Trophoblast cell (in vitro differentiated cells and primary cell): ENCODE measurements at regions not wholly inside any gene's neighbourhood (a gene's known extent, or its start where the extent isn't known, plus 50 kb on each side); places are given as distances from the start of the nearest gene placed in this dataset.

ENCODE experiments used
- DNase-seq, 2 donors: peaks; one replicate each; pipeline ENCODE4 v3.0.0-alpha.2; 2016
- H2AFZ ChIP-seq: 2 replicates; pipeline ENCODE4 v1.6.1; 2013; ENCODE audit warnings: low read length, moderate library complexity, mild to moderate bottlenecking; ENCODE audit not compliant: insufficient read depth, poor library complexity
- H2AK5ac ChIP-seq: 2 replicates; pipeline ENCODE4 v1.6.1; 2013; ENCODE audit warnings: mild to moderate bottlenecking, low read length
- H2BK120ac ChIP-seq: 2 replicates; pipeline ENCODE4 v1.6.1; 2013; ENCODE audit warnings: low read length, mild to moderate bottlenecking, moderate library complexity; ENCODE audit not compliant: insufficient read depth, poor library complexity
- H2BK12ac ChIP-seq: 2 replicates; pipeline ENCODE4 v1.6.1; 2013; ENCODE audit warnings: mild to moderate bottlenecking, low read length, moderate library complexity
- H2BK5ac ChIP-seq: 2 replicates; pipeline ENCODE4 v1.6.1; 2013; ENCODE audit warnings: low read length, low read depth, moderate library complexity, mild to moderate bottlenecking; ENCODE audit not compliant: poor library complexity
- H3K14ac ChIP-seq: 2 replicates; pipeline ENCODE4 v1.6.1; 2013; ENCODE audit warnings: mild to moderate bottlenecking, low read length
- H3K18ac ChIP-seq: 2 replicates; pipeline ENCODE4 v1.6.1; 2013; ENCODE audit warnings: mild to moderate bottlenecking, low read length
- H3K23ac ChIP-seq: 2 replicates; pipeline ENCODE4 v1.6.1; 2013; ENCODE audit warnings: low read length
- H3K27ac ChIP-seq: 2 replicates; pipeline ENCODE4 v1.5.1; 2013; ENCODE audit warnings: low read depth, mild to moderate bottlenecking, inconsistent platforms, low read length, moderate library complexity
- H3K27me3 ChIP-seq: 2 replicates; pipeline ENCODE4 v1.6.1; 2013; ENCODE audit warnings: inconsistent platforms, mild to moderate bottlenecking, low read length, moderate library complexity; ENCODE audit not compliant: insufficient read depth
- H3K36me3 ChIP-seq, 2 experiments: 1 replicate in 1 of 2; 2 replicates in 1 of 2; pipeline ENCODE4 v1.6.1; 2013; ENCODE audit warnings: low read length in 2 of 2, mild to moderate bottlenecking in 2 of 2, moderate library complexity in 1 of 2; ENCODE audit not compliant: insufficient read depth in 2 of 2, control insufficient read depth in 1 of 2
- H3K4ac ChIP-seq: 2 replicates; pipeline ENCODE4 v1.6.1; 2013; ENCODE audit warnings: low read depth, mild to moderate bottlenecking, low read length, moderate library complexity
- H3K4me1 ChIP-seq, 2 experiments: 1 replicate in 1 of 2; 2 replicates in 1 of 2; pipeline ENCODE4 v1.6.1; 2013; ENCODE audit warnings: low read length in 2 of 2, mild to moderate bottlenecking in 2 of 2, moderate library complexity in 1 of 2; ENCODE audit not compliant: insufficient read depth in 2 of 2, control insufficient read depth in 1 of 2
- H3K4me2 ChIP-seq: 2 replicates; pipeline ENCODE4 v1.6.1; 2013; ENCODE audit warnings: inconsistent platforms, mild to moderate bottlenecking, low read length, moderate library complexity
- H3K4me3 ChIP-seq: 2 replicates; pipeline ENCODE4 v1.5.1; 2013; ENCODE audit warnings: mild to moderate bottlenecking, low read depth, low read length, inconsistent platforms
- H3K79me1 ChIP-seq: one replicate; pipeline ENCODE4 v1.6.1; 2013; ENCODE audit warnings: low read length
- H3K79me2 ChIP-seq: 2 replicates; pipeline ENCODE4 v1.6.1; 2013; ENCODE audit warnings: low read length, mild to moderate bottlenecking; ENCODE audit not compliant: control insufficient read depth, insufficient read depth, poor library complexity
- H3K9ac ChIP-seq: 2 replicates; pipeline ENCODE4 v1.6.1; 2013; ENCODE audit warnings: mild to moderate bottlenecking, low read length
- H3K9me3 ChIP-seq: 2 replicates; pipeline ENCODE4 v1.6.1; 2013; ENCODE audit warnings: low read depth, mild to moderate bottlenecking, control low read depth, inconsistent platforms, low read length; ENCODE audit not compliant: insufficient read depth
- H4K12ac ChIP-seq: 2 replicates; pipeline ENCODE4 v1.6.1; 2013; ENCODE audit warnings: low read depth, mild to moderate bottlenecking, low read length, moderate library complexity
- H4K8ac ChIP-seq: 2 replicates; pipeline ENCODE4 v1.6.1; 2013; ENCODE audit warnings: low read depth, mild to moderate bottlenecking, low read length, moderate library complexity
- H4K91ac ChIP-seq: one replicate; pipeline ENCODE4 v1.6.1; 2013; ENCODE audit warnings: low read depth, mild to moderate bottlenecking, low read length, moderate library complexity
- WGBS: extraction: QIAGEN DNeasy Blood & Tissue Kit; methylation state at CpG from one replicate; pipeline ENCODE4 v1.1.7; 2013; ENCODE audit warnings: missing lambda C conversion rate; ENCODE audit not compliant: insufficient read length, insufficient coverage; ENCODE audit errors: extremely low coverage; 5-methylcytosine and 5-hydroxymethylcytosine counted together

- Histone ChIP-seq H3K27ac (no peak overlapping the region), H3K36me3 (no peaks in the 10 kb centered on the region), H3K4me3 (no peak overlapping the region), H4K12ac (no peak overlapping the region), H3K4ac (no peak overlapping the region), H2BK12ac (no peak overlapping the region), H3K14ac (no peak overlapping the region), H4K91ac (no peak overlapping the region), H3K18ac (no peak overlapping the region), H3K4me2 (no peak overlapping the region), H2AK5ac (no peak overlapping the region), H3K79me1 (no peaks in the 10 kb centered on the region), H4K8ac (no peak overlapping the region), H3K27me3 (no peaks in the 10 kb centered on the region), H3K9ac (no peak overlapping the region), H2BK120ac (no peak overlapping the region), H2BK5ac (no peak overlapping the region), H3K79me2 (no peaks in the 10 kb centered on the region), H2AFZ (no peak overlapping the region), H3K4me1 (no peaks in the 10 kb centered on the region), H3K23ac (no peak overlapping the region), H3K9me3 (no peaks in the 10 kb centered on the region)
- DNase-seq, result no peak
- no CpG with 5 or more reads among the region's 1 CpG for WGBS
Measured at GRCh38 chr11:105469931-105470330, 139.9 kb upstream of the GRIA4 start.

- H4K91ac ChIP-seq, result no peak overlapping the region
- no peaks in the 10 kb centered on the region for H3K27me3 ChIP-seq
- WGBS, result no CpG with 5 or more reads among the region's 3 CpGs
- H2BK120ac ChIP-seq, result no peak overlapping the region
- no peaks in the 10 kb centered on the region for H3K79me2 ChIP-seq
- H4K8ac ChIP-seq, result no peak overlapping the region
- H4K12ac ChIP-seq, result no peak overlapping the region
- H2BK12ac ChIP-seq, result no peak overlapping the region
- H2AK5ac ChIP-seq, result no peak overlapping the region
- H3K9ac ChIP-seq, result no peak overlapping the region
- no peak overlapping the region for H3K4me2 ChIP-seq
- peak; percentile 16 to 72 for DNase-seq
- H3K36me3 ChIP-seq, result no peaks in the 10 kb centered on the region
- no peak overlapping the region for H2AFZ ChIP-seq
- H3K9me3 ChIP-seq, result no peaks in the 10 kb centered on the region
- no peaks in the 10 kb centered on the region for H3K79me1 ChIP-seq
- H2BK5ac ChIP-seq, result no peak overlapping the region
- no peak overlapping the region for H3K4me3 ChIP-seq
- H3K14ac ChIP-seq, result no peak overlapping the region
- H3K23ac ChIP-seq, result no peak overlapping the region
- no peak overlapping the region for H3K27ac ChIP-seq
- H3K4ac ChIP-seq, result no peak overlapping the region
- H3K4me1 ChIP-seq, result no peaks in the 10 kb centered on the region
- no peak overlapping the region for H3K18ac ChIP-seq
Measured at GRCh38 chr11:105468154-105468553, 141.7 kb upstream of the GRIA4 start.

- Histone ChIP-seq H2BK12ac (no peak overlapping the region), H2AK5ac (no peak overlapping the region), H2AFZ (no peak overlapping the region), H2BK5ac (no peak overlapping the region), H3K27ac (no peak overlapping the region), H3K4me1 (no peaks in the 10 kb centered on the region), H4K12ac (no peak overlapping the region), H4K8ac (no peak overlapping the region), H3K79me2 (no peaks in the 10 kb centered on the region), H3K18ac (no peak overlapping the region), H3K79me1 (no peaks in the 10 kb centered on the region), H2BK120ac (no peak overlapping the region), H3K9ac (no peak overlapping the region), H3K4me3 (no peak overlapping the region), H3K4me2 (no peak overlapping the region), H3K36me3 (no peaks in the 10 kb centered on the region), H4K91ac (no peak overlapping the region), H3K27me3 (no peaks in the 10 kb centered on the region), H3K4ac (no peak overlapping the region), H3K9me3 (no peaks in the 10 kb centered on the region), H3K23ac (no peak overlapping the region), H3K14ac (no peak overlapping the region)
- DNase-seq, result peak in 1 of 2 donors; percentile 66
- WGBS, result no CpG with 5 or more reads among the region's 2 CpGs
Measured at GRCh38 chr11:105466582-105467228, 143.2 kb upstream of the GRIA4 start.

- Histone ChIP-seq H4K91ac (no peak overlapping the region), H3K23ac (no peak overlapping the region), H3K4ac (no peak overlapping the region), H2BK12ac (no peak overlapping the region), H2AK5ac (no peak overlapping the region), H2BK120ac (no peak overlapping the region), H3K79me1 (no peaks in the 10 kb centered on the region), H2BK5ac (no peak overlapping the region), H4K12ac (no peak overlapping the region), H3K9me3 (no peaks in the 10 kb centered on the region), H3K27me3 (no peaks in the 10 kb centered on the region), H2AFZ (no peak overlapping the region), H3K9ac (no peak overlapping the region), H3K4me3 (no peak overlapping the region), H3K14ac (no peak overlapping the region), H3K4me2 (no peak overlapping the region), H3K4me1 (no peaks in the 10 kb centered on the region), H3K79me2 (no peaks in the 10 kb centered on the region), H4K8ac (no peak overlapping the region), H3K18ac (no peak overlapping the region), H3K27ac (no peak overlapping the region), H3K36me3 (no peaks in the 10 kb centered on the region)
- peak; percentile 68 for DNase-seq
- no CpG with 5 or more reads among the region's 9 CpGs for WGBS
Measured at GRCh38 chr11:105458071-105458470, 151.8 kb upstream of the GRIA4 start.
